Ishikawa (cell line): ENCODE measurements at regions not wholly inside any gene's neighbourhood (a gene's known extent, or its start where the extent isn't known, plus 50 kb on each side); places are given as distances from the start of the nearest gene placed in this dataset.

Experiments used
- EGR1 ChIP-seq: IDR thresholded peaks from 2 replicates; pipeline ENCODE4 v1.6.1; 2012
- TAF1 ChIP-seq: IDR thresholded peaks from 2 replicates; pipeline ENCODE4 v1.6.1; 2012; ENCODE audit warnings: low read depth, mild to moderate bottlenecking
- ZBTB7A ChIP-seq: IDR thresholded peaks from 2 replicates; pipeline ENCODE4 v1.6.1; 2012; ENCODE audit warnings: low read depth
- TF ChIP-seq, protein P1 (sequence below): IDR thresholded peaks from 2 replicates; pipeline ENCODE4 v1.6.1; 2012

DNA sequence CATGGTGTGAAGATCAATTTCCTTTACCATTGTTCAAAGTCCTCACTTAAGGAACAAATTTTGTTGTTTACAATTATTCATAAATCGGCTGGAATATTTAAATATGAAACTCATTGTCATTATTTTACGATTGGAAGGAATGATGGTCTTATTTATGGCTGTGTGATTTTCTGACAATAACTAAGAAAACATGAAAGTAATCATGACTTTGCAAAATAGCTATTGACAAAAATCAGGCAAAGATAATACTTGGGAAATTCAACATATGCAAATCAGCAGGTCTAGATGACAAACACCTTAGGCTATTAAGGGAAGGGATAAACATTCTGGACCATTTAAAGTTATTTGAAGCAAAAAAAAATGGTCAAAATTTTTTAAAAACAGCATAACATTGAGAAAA lies 654.8 kb upstream of the CNTN5 start:
- TF ChIP-seq EGR1 (no peak), ZBTB7A (no peak), TAF1 (no peak)
- TF ChIP-seq, protein P1, sequence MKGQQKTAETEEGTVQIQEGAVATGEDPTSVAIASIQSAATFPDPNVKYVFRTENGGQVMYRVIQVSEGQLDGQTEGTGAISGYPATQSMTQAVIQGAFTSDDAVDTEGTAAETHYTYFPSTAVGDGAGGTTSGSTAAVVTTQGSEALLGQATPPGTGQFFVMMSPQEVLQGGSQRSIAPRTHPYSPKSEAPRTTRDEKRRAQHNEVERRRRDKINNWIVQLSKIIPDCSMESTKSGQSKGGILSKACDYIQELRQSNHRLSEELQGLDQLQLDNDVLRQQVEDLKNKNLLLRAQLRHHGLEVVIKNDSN, result no peak
